SU-DHL-6 (cell line): ENCODE measurements at regions not wholly inside any gene's neighbourhood (a gene's known extent, or its start where the extent isn't known, plus 50 kb on each side); places are given as distances from the start of the nearest gene placed in this dataset.

Experiments
- H2AFZ ChIP-seq: fragments of 200-600 bp; sonication (generic); 2 replicates; pipeline ENCODE4 v1.6.1; 2014; ENCODE audit warnings: low read depth, mild to moderate bottlenecking, moderate library complexity, mixed read lengths, antibody characterized with exemption, low read length; ENCODE audit not compliant: severe bottlenecking
- H3F3A ChIP-seq: fragments of 200-600 bp; shearing (Covaris generic); 2 replicates; pipeline ENCODE4 v1.6.0; 2016; ENCODE audit warnings: antibody characterized with exemption, mild to moderate bottlenecking; ENCODE audit not compliant: insufficient read depth
- H3K27ac ChIP-seq: fragments of 200-600 bp; sonication (generic); 2 replicates; pipeline ENCODE4 v1.5.1; 2016; ENCODE audit warnings: low read depth, mild to moderate bottlenecking, low read length, moderate library complexity, mixed read lengths
- H3K27me3 ChIP-seq: fragments of 200-600 bp; sonication (generic), shearing (Covaris generic); 2 replicates; pipeline ENCODE4 v1.6.0; 2014; ENCODE audit warnings: mild to moderate bottlenecking, low read length
- H3K36me3 ChIP-seq: fragments of 200-600 bp; sonication (generic); 2 replicates; pipeline ENCODE4 v1.6.1; 2014; ENCODE audit warnings: mild to moderate bottlenecking, low read length, mixed read lengths
- H3K4me2 ChIP-seq: fragments of 300-600, 200-600 bp; shearing (Covaris generic), sonication (generic); 2 replicates; pipeline ENCODE4 v1.6.0; 2014; ENCODE audit warnings: low read length, low read depth, mild to moderate bottlenecking; ENCODE audit not compliant: poor library complexity, severe bottlenecking
- H3K4me3 ChIP-seq: fragments of 200-600 bp; sonication (generic); 2 replicates; pipeline ENCODE4 v1.5.1; 2014; ENCODE audit warnings: antibody characterized with exemption, low read length, mild to moderate bottlenecking, mixed read lengths; ENCODE audit not compliant: insufficient read depth, poor library complexity, severe bottlenecking
- H3K79me2 ChIP-seq: fragments of 200-600 bp; sonication (generic); 2 replicates; pipeline ENCODE4 v1.6.1; 2014; ENCODE audit warnings: mild to moderate bottlenecking, low read length, moderate library complexity; ENCODE audit not compliant: insufficient read depth
- H3K9ac ChIP-seq: fragments of 200-600 bp; sonication (generic); 2 replicates; pipeline ENCODE4 v1.7.0; 2014; ENCODE audit warnings: mild to moderate bottlenecking, low read length
- H3K9me2 ChIP-seq: fragments of 200-600 bp; sonication (generic); replicated peaks from 2 replicates; pipeline ENCODE4 v1.6.1; 2014; ENCODE audit warnings: low read length; ENCODE audit not compliant: insufficient read depth
- H3K9me3 ChIP-seq: fragments of 200-600 bp; sonication (generic); 2 replicates; pipeline ENCODE4 v1.6.1; 2014; ENCODE audit warnings: low read length, mixed read lengths; ENCODE audit not compliant: insufficient read depth
- H4K20me1 ChIP-seq: fragments of 200-600 bp; sonication (generic); 2 replicates; pipeline ENCODE4 v1.6.1; 2014; ENCODE audit warnings: low read depth, mild to moderate bottlenecking, antibody characterized with exemption, low read length, moderate library complexity, mixed read lengths
- EZH2phosphoT487 ChIP-seq: fragments of 200-600 bp; sonication (generic), shearing (Covaris generic); conservative IDR thresholded peaks from 2 replicates; pipeline ENCODE4 v1.6.1; 2018; ENCODE audit warnings: mild to moderate bottlenecking, antibody characterized with exemption, low read length, moderate library complexity, mixed read lengths
- TF ChIP-seq, protein P1 (sequence below): fragments of 200-600 bp; sonication (generic); IDR thresholded peaks from one replicate; pipeline ENCODE4 v1.5.1; 2017; ENCODE audit warnings: antibody characterized with exemption, mild to moderate bottlenecking, low read length, moderate library complexity; ENCODE audit not compliant: insufficient read depth, poor library complexity, severe bottlenecking

DNA sequence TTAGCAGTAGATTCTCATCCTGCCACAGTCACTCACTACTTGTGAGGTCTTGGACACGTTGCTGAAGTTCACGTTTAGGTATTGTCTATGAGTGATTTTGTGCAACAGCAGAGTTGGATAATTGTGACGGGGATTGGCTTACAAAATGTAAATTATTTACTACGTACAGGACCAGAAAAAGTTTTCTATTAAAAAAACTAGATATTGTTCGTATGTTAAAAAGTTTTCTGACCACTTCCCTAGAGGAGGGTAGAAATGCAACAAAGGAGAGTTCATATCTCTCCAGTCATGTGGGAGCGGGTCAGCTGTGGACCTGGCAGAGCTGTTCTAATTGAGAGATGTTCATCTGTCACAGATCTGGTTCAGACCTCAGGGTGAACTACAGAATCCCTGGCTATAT lies 976.1 kb upstream of the NUDT12 start:
- H3K9me3 ChIP-seq = no peaks in the 10 kb centered on the region
- H3K9ac ChIP-seq = no peak overlapping the region
- H3K36me3 ChIP-seq = no peaks in the 10 kb centered on the region
- H3K4me3 ChIP-seq = no peak overlapping the region
- no peak for TF ChIP-seq EZH2phosphoT487
- TF ChIP-seq, protein P1, sequence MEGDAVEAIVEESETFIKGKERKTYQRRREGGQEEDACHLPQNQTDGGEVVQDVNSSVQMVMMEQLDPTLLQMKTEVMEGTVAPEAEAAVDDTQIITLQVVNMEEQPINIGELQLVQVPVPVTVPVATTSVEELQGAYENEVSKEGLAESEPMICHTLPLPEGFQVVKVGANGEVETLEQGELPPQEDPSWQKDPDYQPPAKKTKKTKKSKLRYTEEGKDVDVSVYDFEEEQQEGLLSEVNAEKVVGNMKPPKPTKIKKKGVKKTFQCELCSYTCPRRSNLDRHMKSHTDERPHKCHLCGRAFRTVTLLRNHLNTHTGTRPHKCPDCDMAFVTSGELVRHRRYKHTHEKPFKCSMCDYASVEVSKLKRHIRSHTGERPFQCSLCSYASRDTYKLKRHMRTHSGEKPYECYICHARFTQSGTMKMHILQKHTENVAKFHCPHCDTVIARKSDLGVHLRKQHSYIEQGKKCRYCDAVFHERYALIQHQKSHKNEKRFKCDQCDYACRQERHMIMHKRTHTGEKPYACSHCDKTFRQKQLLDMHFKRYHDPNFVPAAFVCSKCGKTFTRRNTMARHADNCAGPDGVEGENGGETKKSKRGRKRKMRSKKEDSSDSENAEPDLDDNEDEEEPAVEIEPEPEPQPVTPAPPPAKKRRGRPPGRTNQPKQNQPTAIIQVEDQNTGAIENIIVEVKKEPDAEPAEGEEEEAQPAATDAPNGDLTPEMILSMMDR = no peak
- H3K9me2 ChIP-seq = no peaks in the 10 kb centered on the region
- no peak overlapping the region for H3K27ac ChIP-seq
- H3F3A ChIP-seq = no peaks in the 10 kb centered on the region
- no peak overlapping the region for H3K4me2 ChIP-seq
- no peak overlapping the region for H2AFZ ChIP-seq
- no peaks in the 10 kb centered on the region for H3K27me3 ChIP-seq
- H4K20me1 ChIP-seq = no peaks in the 10 kb centered on the region
- no peaks in the 10 kb centered on the region for H3K79me2 ChIP-seq

- Histone ChIP-seq H3K27ac (no peak overlapping the region), H3K9me3 (no peaks in the 10 kb centered on the region), H4K20me1 (no peaks in the 10 kb centered on the region), H3K9ac (no peak overlapping the region), H3K9me2 (no peaks in the 10 kb centered on the region), H3K36me3 (no peaks in the 10 kb centered on the region), H3F3A (no peaks in the 10 kb centered on the region), H3K79me2 (no peaks in the 10 kb centered on the region), H3K4me2 (no peak overlapping the region), H2AFZ (no peak overlapping the region), H3K4me3 (no peak overlapping the region), H3K27me3 (no peaks in the 10 kb centered on the region)
- TF ChIP-seq, protein P1 = no peak
- no peak for TF ChIP-seq EZH2phosphoT487
These were observed 970.9 kb upstream of the NUDT12 start for GRCh38 chr5:104533498-104533897.

DNA sequence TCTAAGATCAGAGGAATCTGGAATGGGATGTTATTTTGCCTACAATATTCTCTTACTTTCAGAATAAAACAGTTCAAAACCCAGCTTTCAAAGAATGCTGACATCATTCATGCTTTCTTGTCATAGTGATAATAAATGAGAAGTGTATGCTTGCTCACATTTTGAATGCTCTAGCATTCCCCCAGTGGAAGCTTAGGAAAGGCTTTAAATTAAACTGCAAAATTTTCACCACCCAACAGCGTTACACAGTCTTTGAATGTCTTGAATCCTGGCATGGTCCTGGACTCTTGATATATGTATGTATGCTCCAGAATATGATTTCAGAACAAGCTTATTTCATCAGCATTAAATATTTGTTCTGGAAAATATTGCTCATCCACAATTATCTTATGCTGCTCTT lies 964.3 kb upstream of the NUDT12 start:
- Histone ChIP-seq H3K36me3 (no peaks in the 10 kb centered on the region), H3K27me3 (no peaks in the 10 kb centered on the region), H4K20me1 (no peaks in the 10 kb centered on the region), H2AFZ (no peak overlapping the region), H3K4me2 (no peak overlapping the region), H3K9me2 (no peaks in the 10 kb centered on the region), H3K27ac (no peak overlapping the region), H3K9me3 (no peaks in the 10 kb centered on the region), H3K4me3 (no peak overlapping the region), H3K9ac (no peak overlapping the region), H3F3A (no peaks in the 10 kb centered on the region), H3K79me2 (no peaks in the 10 kb centered on the region)
- no peak for TF ChIP-seq EZH2phosphoT487
- TF ChIP-seq, protein P1 = no peak
